Stimulated activated CD4-positive, alpha-beta T cell treated with anti-CD3 and anti-CD28 coated beads, Interleukin-12 subunit alpha, Interleukin-12 subunit beta, amount 100 ng/mL, for 24 hours (primary cell): ENCODE measurements at regions not wholly inside any gene's neighbourhood (a gene's known extent, or its start where the extent isn't known, plus 50 kb on each side); places are given as distances from the start of the nearest gene placed in this dataset.
"Not testable (repeated sequence)": the region's sequence is repeated elsewhere in the genome, so short reads cannot be mapped to it uniquely, and the experiment has no call there.

Experiments
- DNase-seq, 2 experiments: peaks; one replicate each; pipeline ENCODE4 v3.0.0-alpha.2; 2020; ENCODE audit warnings: low read depth in 2 of 2

DNA sequence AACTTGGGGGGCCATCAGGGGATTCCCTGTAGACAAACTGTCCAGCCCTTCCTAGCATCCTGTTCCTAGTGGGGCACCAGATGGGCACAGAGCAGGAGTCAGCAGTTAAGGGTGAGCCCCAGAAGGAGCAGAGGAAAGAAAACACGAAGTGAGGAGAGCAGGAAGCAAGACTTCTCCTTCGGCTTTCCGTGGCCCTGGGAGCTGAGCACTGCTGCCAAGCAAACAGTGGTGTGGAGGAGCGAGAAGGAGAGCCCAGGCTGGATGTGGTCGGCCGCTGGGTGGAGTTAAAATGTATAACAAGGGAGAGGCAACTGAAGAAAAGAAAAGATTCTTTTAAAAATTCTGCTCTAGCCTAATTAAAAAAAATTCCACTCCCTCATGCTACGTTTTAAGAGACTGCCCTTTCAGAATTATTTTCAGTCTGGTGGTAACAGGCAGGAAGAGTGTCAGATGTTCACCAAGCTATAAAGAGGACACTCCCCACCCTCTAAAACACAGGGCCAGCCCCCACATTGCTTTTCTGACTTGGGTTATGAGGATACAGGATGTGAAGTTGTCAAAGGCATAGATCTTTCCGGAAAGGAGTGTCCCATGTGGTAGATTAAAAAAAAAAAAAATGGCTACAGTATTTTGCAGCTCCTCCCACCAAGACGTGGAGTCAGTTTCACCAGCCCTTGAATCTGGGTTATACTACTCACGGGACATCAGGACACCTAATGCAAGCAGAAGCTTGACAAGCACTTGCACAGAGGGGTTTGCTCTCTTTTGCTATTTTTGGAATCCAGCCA lies 74.9 kb upstream of the ZFHX3 start:
- DNase-seq: no peak

- no peak for DNase-seq
These were observed 68.6 kb upstream of the ZFHX3 start for GRCh38 chr16:73116576-73116975.

DNA sequence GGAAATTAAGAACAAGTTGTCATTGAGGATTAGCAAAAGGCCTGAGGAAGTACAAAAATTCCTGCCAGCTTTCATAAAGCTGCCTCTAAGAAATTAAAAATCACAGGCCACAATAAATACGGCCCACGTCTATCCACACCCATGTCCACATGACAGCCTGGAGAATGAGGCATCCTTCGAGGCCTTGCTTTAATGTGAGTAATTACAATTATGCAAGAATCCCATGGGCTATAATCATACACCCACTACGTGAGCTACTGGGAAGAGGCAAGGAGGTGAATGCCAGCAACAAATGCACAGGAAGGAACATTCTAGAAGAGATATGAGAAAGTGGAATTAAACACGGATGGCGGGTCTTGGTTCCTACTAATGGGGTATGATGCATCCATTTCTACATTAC lies 65.4 kb upstream of the ZFHX3 start:
- no peak for DNase-seq

DNA sequence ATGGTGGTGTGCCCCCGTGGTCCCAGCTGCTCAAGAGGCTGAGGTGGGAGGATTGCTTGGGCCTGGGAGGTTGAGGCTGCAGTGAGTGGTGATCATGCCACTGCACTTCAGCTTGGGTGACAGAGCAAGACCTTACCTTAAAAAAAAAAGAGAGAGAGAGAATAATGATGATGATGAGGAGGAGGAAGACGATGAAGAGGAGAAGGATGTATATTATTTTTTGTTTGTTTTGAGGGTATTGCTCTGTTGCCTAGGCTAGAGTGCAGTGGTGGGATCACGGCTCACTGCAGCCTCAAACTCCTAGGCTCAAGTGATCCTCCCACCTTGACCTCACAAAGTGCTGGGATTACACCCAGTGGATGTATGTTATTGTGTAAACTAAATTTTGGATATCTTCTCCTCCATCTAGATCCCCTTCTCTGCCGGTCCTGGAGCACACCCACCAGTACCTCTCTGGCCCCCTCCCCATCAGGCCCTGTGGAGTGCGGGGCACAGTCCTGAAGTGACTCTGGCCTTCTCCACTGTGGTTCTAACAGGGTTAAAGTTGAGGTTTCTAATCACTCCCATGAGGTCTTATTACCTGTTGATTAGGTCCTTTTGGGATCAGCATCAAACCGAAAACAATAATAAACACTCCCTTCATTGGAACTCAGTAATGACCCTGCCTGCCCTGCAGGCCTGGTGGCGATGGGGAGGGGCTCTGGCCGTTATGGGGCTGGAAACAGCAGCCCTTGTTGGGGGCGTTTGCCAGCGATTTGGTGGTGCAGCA lies 60.5 kb upstream of the ZFHX3 start:
- DNase-seq: no peak

DNA sequence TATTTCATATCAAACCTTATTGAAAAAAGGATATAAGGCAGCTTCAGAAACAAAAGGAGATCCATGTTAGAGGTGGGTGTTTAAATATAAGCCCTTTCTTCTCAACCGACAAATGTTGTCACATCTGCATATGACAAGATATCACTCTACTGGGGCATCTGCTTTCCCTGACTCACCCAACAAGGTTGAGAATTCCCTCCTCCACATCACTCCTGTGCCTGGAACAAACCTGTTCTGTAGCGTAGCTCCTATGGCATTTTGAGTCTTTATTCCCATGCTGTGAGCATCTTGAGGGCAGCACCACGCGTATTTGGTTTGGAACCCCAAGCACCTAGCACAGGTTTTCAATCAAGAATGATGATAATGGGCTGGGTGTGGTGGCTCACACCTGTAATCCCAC lies 59.4 kb upstream of the ZFHX3 start:
- DNase-seq: no peak

- DNase-seq: no peak
These were observed 58.6 kb upstream of the ZFHX3 start for GRCh38 chr16:73106329-73107034.

DNA sequence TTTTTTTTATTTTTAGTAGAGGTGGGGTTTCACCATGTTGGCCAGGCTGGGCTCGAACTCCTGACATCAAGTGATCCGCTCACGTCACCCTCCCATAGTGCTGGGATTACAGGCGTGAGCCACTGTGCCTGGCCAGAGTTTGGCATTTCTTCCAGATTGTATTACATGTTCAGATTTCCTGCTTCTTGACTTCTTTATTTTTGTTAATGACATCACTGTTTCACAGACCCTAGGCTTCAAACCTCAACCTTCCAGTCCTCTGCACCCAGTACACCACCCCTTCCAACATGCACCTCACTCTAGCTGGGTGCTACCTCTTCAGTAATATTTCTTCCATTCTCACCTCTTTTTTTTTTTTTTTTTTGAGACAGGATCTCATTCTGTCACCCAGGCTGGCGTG lies 53.6 kb upstream of the ZFHX3 start:
- no peak for DNase-seq

GRCh38 chr16:73099601-73100000 lies 51.7 kb upstream of the ZFHX3 start:
- DNase-seq: not testable (repeated sequence)
